ENCODE measurements at regions not wholly inside any gene's neighbourhood (a gene's known extent, or its start where the extent isn't known, plus 50 kb on each side); places are given as distances from the start of the nearest gene placed in this dataset.

DNA sequence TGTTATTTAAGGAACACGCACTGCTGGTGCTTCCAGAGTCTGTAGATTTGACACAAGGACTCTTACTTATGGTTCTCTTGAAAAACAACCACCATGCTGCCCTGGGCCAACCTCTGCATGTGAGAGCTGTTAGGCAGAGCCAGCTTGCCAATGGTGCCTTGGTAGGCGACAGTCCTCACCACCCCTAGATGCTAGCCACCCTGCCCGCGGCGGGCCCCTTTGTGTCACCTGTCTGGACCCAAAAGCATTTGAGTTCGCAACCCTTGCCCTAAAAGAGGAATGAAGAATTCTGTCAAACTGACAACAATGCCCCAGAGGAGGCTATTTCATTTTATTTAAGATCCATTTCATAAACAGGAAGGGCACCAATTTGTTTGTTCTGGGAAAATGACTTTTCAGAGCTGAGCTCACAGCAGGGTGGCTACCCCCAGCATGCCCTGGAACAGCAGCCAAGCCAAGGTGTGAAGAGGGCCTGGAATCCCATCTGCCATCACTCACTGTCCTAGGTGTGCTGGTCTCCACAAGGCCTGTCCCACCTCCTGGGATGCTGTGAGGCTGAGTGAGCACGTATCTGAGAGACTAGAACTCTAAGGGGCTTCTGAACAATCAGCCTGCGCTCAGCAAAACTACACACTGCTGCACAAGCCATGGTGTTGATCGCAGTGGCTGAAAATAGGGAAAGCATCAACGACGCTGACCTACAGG lies 63.8 kb upstream of the FZD10 start:
- DNase-seq (ENCODE audit: low read depth in 4 of 4, low spot score in 3 of 4): no peak

- DNase-seq (ENCODE audit: low read depth in 4 of 4, low spot score in 3 of 4): no peak
These were observed 61.5 kb upstream of the FZD10 start for GRCh38 chr12:130100634-130101362.

- no peak for DNase-seq (ENCODE audit: low read depth in 4 of 4, low spot score in 3 of 4)
These were observed 60.9 kb upstream of the FZD10 start for GRCh38 chr12:130101370-130101769.

DNA sequence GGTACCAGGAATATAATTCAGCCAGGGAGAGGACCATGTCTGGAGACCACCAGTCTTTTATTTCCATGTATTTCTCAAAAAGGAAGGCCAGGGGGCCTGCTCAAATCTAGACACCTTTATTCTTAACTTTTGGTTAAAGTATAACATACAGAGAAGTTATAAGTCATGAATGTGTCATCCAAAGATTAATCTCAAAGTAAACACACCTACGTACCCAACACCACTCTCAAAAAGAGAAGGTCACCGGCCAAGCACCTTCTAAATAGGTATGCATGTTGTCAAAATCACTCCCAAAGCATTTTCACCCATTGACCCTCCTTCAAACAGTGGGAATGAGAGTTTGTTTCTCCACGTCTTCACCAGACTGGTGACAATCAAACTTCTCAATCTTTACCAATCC lies 60.0 kb upstream of the FZD10 start:
- no peak for DNase-seq (ENCODE audit: low read depth in 4 of 4, low spot score in 3 of 4)

GRCh38 chr12:130104571-130105106 lies 57.6 kb upstream of the FZD10 start:
- peak in 1 of 4 donors; percentile 33 for DNase-seq (ENCODE audit: low read depth in 4 of 4, low spot score in 3 of 4)

- DNase-seq (ENCODE audit: low read depth in 4 of 4, low spot score in 3 of 4): no peak
These were observed 53.0 kb upstream of the FZD10 start for GRCh38 chr12:130109062-130109945.

GRCh38 chr12:130110914-130111313 lies 51.4 kb upstream of the FZD10 start:
- DNase-seq (ENCODE audit: low read depth in 4 of 4, low spot score in 3 of 4): peak in 1 of 4 donors; percentile 51

DNA sequence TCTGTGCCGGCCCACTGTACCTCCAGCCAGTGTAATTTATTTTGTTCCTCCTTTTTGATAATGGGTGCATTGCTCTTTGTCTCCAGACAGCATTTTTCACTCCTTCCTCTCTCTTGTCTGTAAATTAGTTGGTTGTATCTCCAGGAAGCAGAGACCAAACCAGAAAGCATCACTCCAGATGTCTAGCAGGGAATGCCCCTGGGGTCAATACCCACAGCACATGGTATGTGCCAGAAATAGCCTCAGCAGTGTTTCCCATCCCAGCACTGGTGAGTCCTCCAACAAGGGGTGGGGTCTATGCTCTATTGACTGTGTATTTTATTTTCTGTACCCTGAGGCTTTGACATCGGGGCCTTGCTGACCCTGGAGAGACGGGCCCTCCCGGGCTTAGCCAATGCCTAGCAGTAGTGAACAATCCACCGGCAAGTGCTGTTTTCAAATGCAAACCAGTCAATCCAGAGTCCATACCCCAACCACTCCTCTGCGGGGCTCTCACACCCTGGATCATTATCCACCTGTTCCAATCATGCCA lies 50.2 kb upstream of the FZD10 start:
- no peak for DNase-seq (ENCODE audit: low read depth in 4 of 4, low spot score in 3 of 4)
